ENCODE measurements at regions not wholly inside any gene's neighbourhood (a gene's known extent, or its start where the extent isn't known, plus 50 kb on each side); places are given as distances from the start of the nearest gene placed in this dataset.

DNA sequence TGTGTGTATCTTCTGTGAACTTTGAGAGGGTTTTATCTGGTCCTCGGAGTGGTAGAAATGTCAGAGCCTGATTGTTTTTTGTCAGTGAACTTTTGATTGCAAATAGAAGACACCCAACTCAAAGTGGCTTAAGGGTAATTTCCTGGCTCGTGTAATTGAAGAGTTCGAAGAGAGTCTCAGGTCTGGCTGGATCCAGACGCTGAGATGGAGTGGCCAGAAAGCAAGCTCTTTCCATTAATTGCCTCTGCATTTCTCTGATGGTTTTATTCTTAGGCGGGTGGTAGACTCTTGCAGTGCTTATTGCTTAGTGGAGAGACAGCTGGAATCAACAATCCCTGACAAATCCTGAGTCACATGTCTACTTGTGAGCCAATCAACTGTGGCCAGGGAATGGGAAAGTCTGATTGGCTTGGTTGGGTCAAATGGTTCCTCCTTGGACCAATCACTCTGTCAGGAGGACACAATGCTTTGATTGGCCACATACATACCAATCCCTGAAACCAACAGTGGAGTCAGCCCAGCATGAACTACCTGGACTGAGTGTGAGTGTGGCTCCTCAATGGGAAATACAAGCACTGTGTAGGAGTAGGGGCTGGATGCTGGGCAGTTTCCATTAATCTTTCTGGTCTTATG is 330.5 kb downstream of the AACS start (continued):
- no peak for TF ChIP-seq KDM1A (IDR thresholded peaks at IDR 0.05; ENCODE audit: borderline replicate concordance, low read length)
